Stimulated activated CD4-positive, alpha-beta T cell treated with anti-CD3 and anti-CD28 coated beads, Interleukin-2, amount 100 ng/mL, for 48 hours (primary cell): ENCODE measurements at regions not wholly inside any gene's neighbourhood (a gene's known extent, or its start where the extent isn't known, plus 50 kb on each side); places are given as distances from the start of the nearest gene placed in this dataset.
A peak's percentile ranks its signal among the peaks of the same experiment; 100 is the strongest.
"Not testable (repeated sequence)": the region's sequence is repeated elsewhere in the genome, so short reads cannot be mapped to it uniquely, and the experiment has no call there.

Experiments
- DNase-seq, 2 donors: peaks; one replicate each; pipeline ENCODE4 v3.0.0-alpha.2; 2020

- DNase-seq: no peak
These were observed 101.3 kb downstream of the AKAP11 start for GRCh38 chr13:42373048-42373812.

GRCh38 chr13:42375663-42376062 lies 103.7 kb downstream of the AKAP11 start:
- no peak for DNase-seq

GRCh38 chr13:42377640-42378382 lies 105.9 kb downstream of the AKAP11 start:
- no peak for DNase-seq

- no peak for DNase-seq
These were observed 106.4 kb downstream of the AKAP11 start for GRCh38 chr13:42378383-42378780.

GRCh38 chr13:42379241-42379640 lies 107.3 kb downstream of the AKAP11 start:
- DNase-seq: no peak

GRCh38 chr13:42380420-42381164 lies 108.6 kb downstream of the AKAP11 start:
- no peak for DNase-seq

- no peak for DNase-seq
These were observed 109.1 kb downstream of the AKAP11 start for GRCh38 chr13:42381165-42381425.

- DNase-seq: not testable (repeated sequence)
These were observed 109.5 kb downstream of the AKAP11 start for GRCh38 chr13:42381426-42381825.

- DNase-seq: no peak
These were observed 111.1 kb downstream of the AKAP11 start for GRCh38 chr13:42383025-42383424.

GRCh38 chr13:42384265-42384664 lies 112.3 kb downstream of the AKAP11 start:
- DNase-seq: no peak

GRCh38 chr13:42388326-42388725 lies 116.4 kb downstream of the AKAP11 start:
- no peak for DNase-seq

GRCh38 chr13:42389041-42389440 lies 117.1 kb downstream of the AKAP11 start:
- DNase-seq: no peak

- no peak for DNase-seq
These were observed 120.2 kb downstream of the AKAP11 start for GRCh38 chr13:42392180-42392579.

GRCh38 chr13:42392716-42393572 lies 121.0 kb downstream of the AKAP11 start:
- DNase-seq: no peak

- DNase-seq: no peak
These were observed 121.8 kb downstream of the AKAP11 start for GRCh38 chr13:42393573-42394360.

- no peak for DNase-seq
These were observed 122.4 kb downstream of the AKAP11 start for GRCh38 chr13:42394361-42394708.

- no peak for DNase-seq
These were observed 122.7 kb downstream of the AKAP11 start for GRCh38 chr13:42394711-42395085.

- DNase-seq: no peak
These were observed 123.3 kb downstream of the AKAP11 start for GRCh38 chr13:42395086-42395821.

- DNase-seq: peak in 1 of 2 donors; percentile 53
These were observed 124.5 kb downstream of the AKAP11 start for GRCh38 chr13:42396501-42396900.

GRCh38 chr13:42396901-42397655 lies 125.1 kb downstream of the AKAP11 start:
- DNase-seq: no peak

- DNase-seq: no peak
These were observed 126.6 kb downstream of the AKAP11 start for GRCh38 chr13:42398533-42398932.
